Glutamatergic neuron (in vitro differentiated cells): ENCODE measurements at regions not wholly inside any gene's neighbourhood (a gene's known extent, or its start where the extent isn't known, plus 50 kb on each side); places are given as distances from the start of the nearest gene placed in this dataset.
"Not testable (repeated sequence)": the region's sequence is repeated elsewhere in the genome, so short reads cannot be mapped to it uniquely, and the experiment has no call there.

ENCODE experiments used
- DNase-seq: peaks from one replicate; pipeline ENCODE4 v3.0.0; 2022
- H3K27ac Mint-ChIP-seq: one replicate; pipeline ENCODE4 v1.8.0; 2020; ENCODE audit warnings: mild to moderate bottlenecking, mixed read lengths, inconsistent platforms; ENCODE audit not compliant: unreplicated experiment
- H3K27me3 Mint-ChIP-seq: one replicate; pipeline ENCODE4 v1.8.0; 2020; ENCODE audit warnings: mild to moderate bottlenecking, moderate library complexity, mixed read lengths, inconsistent platforms; ENCODE audit not compliant: unreplicated experiment
- H3K36me3 Mint-ChIP-seq: one replicate; pipeline ENCODE4 v1.8.0; 2020; ENCODE audit warnings: mild to moderate bottlenecking, mixed read lengths, inconsistent platforms; ENCODE audit not compliant: unreplicated experiment
- H3K4me1 Mint-ChIP-seq: one replicate; pipeline ENCODE4 v1.8.0; 2020; ENCODE audit warnings: mild to moderate bottlenecking, low read depth, mixed read lengths, inconsistent platforms; ENCODE audit not compliant: unreplicated experiment
- H3K4me3 Mint-ChIP-seq: one replicate; pipeline ENCODE4 v1.8.0; 2020; ENCODE audit warnings: mild to moderate bottlenecking, mixed read lengths, inconsistent platforms; ENCODE audit not compliant: unreplicated experiment
- H3K9me3 Mint-ChIP-seq: one replicate; pipeline ENCODE4 v1.8.0; 2020; ENCODE audit warnings: mild to moderate bottlenecking, moderate library complexity, mixed read lengths, inconsistent platforms; ENCODE audit not compliant: unreplicated experiment
- CTCF ChIP-seq: fragments of 200-600 bp; sonication (generic); IDR thresholded peaks from one replicate; pipeline ENCODE4 v1.5.0; 2021; ENCODE audit not compliant: partially characterized antibody, unreplicated experiment

- H3K4me3 Mint-ChIP-seq, result no peak overlapping the region
- peaks cover 8% of the 10 kb centered on the region for H3K9me3 Mint-ChIP-seq
- peaks cover 12% of the 10 kb centered on the region for H3K27me3 Mint-ChIP-seq
- H3K4me1 Mint-ChIP-seq, result peaks cover 19% of the 10 kb centered on the region
- H3K36me3 Mint-ChIP-seq, result no peaks in the 10 kb centered on the region
- no peak for DNase-seq
- H3K27ac Mint-ChIP-seq, result no peak overlapping the region
- no peak for TF ChIP-seq CTCF
Measured at GRCh38 chr15:77869021-77869895, 208.3 kb downstream of the TBC1D2B start.

- peaks cover 16% of the 10 kb centered on the region for H3K27me3 Mint-ChIP-seq
- H3K4me1 Mint-ChIP-seq, result peaks cover 23% of the 10 kb centered on the region
- not testable (repeated sequence) for H3K9me3 Mint-ChIP-seq, H3K36me3 Mint-ChIP-seq, H3K27ac Mint-ChIP-seq, DNase-seq, H3K4me3 Mint-ChIP-seq
Measured at GRCh38 chr15:77868048-77868629, 209.4 kb downstream of the TBC1D2B start.

GRCh38 chr15:77867266-77868047, 210.1 kb downstream of the TBC1D2B start:
- DNase-seq, result no peak
- Mint-ChIP-seq H3K4me3 (no peak overlapping the region), H3K27ac (no peak overlapping the region), H3K36me3 (no peaks in the 10 kb centered on the region), H3K4me1 (peaks cover 24% of the 10 kb centered on the region), H3K9me3 (no peaks in the 10 kb centered on the region), H3K27me3 (peaks cover 16% of the 10 kb centered on the region)
- TF ChIP-seq CTCF, result no peak

- H3K27me3 Mint-ChIP-seq, result peaks cover 16% of the 10 kb centered on the region
- no peak for TF ChIP-seq CTCF
- no peak overlapping the region for H3K27ac Mint-ChIP-seq
- no peaks in the 10 kb centered on the region for H3K9me3 Mint-ChIP-seq
- no peak overlapping the region for H3K4me3 Mint-ChIP-seq
- H3K4me1 Mint-ChIP-seq, result peaks cover 24% of the 10 kb centered on the region
- no peaks in the 10 kb centered on the region for H3K36me3 Mint-ChIP-seq
- DNase-seq, result no peak
Measured at GRCh38 chr15:77866596-77867125, 210.8 kb downstream of the TBC1D2B start.

- no peak overlapping the region for H3K27ac Mint-ChIP-seq
- peaks cover 20% of the 10 kb centered on the region for H3K4me1 Mint-ChIP-seq
- H3K27me3 Mint-ChIP-seq, result peaks cover 14% of the 10 kb centered on the region
- H3K9me3 Mint-ChIP-seq, result no peaks in the 10 kb centered on the region
- no peak for DNase-seq
- no peaks in the 10 kb centered on the region for H3K36me3 Mint-ChIP-seq
- H3K4me3 Mint-ChIP-seq, result no peak overlapping the region
- TF ChIP-seq CTCF, result no peak
Measured at GRCh38 chr15:77866186-77866585, 211.3 kb downstream of the TBC1D2B start.
